ENCODE measurements at regions not wholly inside any gene's neighbourhood (a gene's known extent, or its start where the extent isn't known, plus 50 kb on each side); places are given as distances from the start of the nearest gene placed in this dataset.
"Not testable (repeated sequence)": the region's sequence is repeated elsewhere in the genome, so short reads cannot be mapped to it uniquely, and the experiment has no call there.

DNA sequence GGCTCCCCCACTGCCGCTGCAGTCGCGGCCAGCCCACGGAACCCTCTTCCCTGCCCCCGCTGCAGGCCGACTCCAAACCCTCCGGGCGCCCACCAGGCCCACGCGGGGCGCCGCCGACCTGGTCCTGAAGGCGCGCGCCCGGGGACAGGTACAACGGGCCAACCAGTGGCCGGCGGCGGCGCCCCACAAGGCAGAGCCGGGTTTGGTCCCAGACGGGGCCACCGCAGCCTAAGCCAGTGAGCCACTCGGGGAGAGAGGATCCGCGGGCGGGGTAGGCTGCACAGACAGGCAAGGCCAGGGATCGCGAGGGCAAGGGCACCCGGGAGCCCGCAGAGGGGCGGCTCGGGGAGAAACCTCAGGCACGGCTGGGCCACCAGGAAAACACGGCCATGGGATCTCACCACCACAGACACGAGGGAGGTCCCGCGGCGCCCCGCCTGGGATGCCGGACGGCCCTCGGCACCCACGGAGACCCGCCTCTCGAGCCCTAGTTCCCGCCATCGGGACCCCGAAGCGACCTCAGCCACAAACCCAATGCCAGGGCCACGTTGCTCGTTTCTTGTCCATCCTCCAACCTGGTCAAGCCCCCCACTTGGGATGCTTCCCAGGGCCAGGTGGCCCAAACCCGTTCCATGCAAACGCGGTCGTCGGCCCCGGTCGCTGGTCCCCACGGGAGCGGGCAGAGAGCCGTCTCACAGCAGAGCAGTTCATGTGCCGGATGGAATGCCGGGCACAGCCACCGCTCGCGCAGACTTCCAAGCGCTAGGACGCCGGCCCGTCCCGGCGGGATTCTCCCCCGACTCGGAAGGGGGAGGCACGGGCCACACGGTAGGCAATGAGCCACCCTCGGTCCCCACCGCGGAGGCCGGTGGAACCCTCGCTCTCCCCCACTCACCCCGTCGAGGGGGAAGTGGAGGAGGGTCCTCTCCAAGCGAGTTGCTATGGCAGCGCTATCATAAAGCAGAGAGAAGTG is 1956.6 kb upstream of the DEFB115 start:
- TF ChIP-seq, protein P1, sequence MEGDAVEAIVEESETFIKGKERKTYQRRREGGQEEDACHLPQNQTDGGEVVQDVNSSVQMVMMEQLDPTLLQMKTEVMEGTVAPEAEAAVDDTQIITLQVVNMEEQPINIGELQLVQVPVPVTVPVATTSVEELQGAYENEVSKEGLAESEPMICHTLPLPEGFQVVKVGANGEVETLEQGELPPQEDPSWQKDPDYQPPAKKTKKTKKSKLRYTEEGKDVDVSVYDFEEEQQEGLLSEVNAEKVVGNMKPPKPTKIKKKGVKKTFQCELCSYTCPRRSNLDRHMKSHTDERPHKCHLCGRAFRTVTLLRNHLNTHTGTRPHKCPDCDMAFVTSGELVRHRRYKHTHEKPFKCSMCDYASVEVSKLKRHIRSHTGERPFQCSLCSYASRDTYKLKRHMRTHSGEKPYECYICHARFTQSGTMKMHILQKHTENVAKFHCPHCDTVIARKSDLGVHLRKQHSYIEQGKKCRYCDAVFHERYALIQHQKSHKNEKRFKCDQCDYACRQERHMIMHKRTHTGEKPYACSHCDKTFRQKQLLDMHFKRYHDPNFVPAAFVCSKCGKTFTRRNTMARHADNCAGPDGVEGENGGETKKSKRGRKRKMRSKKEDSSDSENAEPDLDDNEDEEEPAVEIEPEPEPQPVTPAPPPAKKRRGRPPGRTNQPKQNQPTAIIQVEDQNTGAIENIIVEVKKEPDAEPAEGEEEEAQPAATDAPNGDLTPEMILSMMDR (IDR thresholded peaks at IDR 0.05; ENCODE audit: insufficient read depth, low read depth, low read length, missing control alignments) = no peak
- DNase-seq (ENCODE audit: low read depth) = no peak
- H3K4me3 ChIP-seq (ENCODE audit: low read depth, low read length) = no peak overlapping the region

DNA sequence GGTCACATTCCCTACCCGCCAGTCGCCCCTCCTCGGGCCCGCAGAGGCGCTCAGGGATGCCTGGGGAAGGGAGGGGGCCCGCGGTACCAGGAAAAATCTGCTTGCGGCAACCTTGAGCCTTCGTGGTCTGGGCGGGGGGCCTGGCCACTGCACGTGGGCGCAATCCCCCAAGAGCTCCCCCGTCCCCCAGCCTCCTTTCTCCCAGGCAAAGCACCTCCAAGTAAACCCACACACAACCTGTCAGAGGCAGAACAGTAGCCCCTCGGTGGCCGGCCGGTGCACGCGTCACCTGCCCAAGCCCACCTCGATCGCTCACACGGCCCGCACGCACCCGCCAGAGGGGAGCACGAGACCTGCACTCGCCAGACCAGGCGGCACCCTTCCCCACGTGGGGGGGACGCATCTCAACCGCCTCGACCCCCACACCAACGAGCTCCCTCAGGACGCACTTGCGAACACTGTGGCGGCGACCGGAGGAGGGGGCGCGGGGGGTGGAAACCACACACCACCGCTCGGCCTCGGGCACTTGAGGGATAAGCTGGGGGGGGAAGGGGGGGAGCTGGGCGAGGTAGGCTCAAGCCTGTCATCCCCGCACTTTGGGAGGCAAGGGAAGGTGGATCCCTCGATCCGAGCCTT is 1955.7 kb upstream of the DEFB115 start:
- no peak for DNase-seq (ENCODE audit: low read depth)
- TF ChIP-seq, protein P1 (IDR thresholded peaks at IDR 0.05; ENCODE audit: insufficient read depth, low read depth, low read length, missing control alignments) = no peak
- H3K4me3 ChIP-seq (ENCODE audit: low read depth, low read length) = no peak overlapping the region

DNA sequence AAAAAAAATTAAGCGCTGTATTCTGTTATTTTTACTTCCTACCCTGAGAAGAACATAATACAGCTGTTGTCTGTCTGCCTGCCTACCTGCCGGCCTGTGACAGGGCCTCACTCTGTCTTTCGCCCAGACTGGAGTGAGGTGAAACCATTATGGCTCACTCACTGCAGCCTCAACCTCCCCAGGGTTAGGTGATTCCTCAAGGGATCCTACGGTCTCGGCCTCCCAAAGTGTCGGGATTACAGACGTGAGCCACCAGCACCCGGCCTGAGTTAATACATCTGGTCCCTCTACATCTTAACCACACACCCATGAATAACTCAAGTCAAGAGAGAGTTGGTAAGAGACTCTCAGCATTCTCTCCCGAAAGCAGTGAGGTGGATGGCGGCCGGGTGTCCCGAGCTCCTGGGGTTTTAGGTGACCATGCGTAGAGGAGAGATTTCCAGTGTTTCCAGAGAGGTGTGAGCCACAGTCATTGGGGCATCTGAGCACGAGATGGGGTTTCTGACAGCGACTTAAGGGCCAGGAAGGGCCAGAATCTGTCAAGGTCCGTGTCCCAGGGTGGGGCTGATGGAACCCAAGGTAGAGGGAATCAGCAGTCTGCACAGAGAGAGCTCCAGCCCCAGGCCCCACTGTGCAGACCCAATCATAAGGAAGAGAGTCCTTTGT is 1954.4 kb upstream of the DEFB115 start:
- no peak overlapping the region for H3K4me3 ChIP-seq (ENCODE audit: low read depth, low read length)
- TF ChIP-seq, protein P1 (IDR thresholded peaks at IDR 0.05; ENCODE audit: insufficient read depth, low read depth, low read length, missing control alignments) = no peak
- DNase-seq (ENCODE audit: low read depth) = no peak

DNA sequence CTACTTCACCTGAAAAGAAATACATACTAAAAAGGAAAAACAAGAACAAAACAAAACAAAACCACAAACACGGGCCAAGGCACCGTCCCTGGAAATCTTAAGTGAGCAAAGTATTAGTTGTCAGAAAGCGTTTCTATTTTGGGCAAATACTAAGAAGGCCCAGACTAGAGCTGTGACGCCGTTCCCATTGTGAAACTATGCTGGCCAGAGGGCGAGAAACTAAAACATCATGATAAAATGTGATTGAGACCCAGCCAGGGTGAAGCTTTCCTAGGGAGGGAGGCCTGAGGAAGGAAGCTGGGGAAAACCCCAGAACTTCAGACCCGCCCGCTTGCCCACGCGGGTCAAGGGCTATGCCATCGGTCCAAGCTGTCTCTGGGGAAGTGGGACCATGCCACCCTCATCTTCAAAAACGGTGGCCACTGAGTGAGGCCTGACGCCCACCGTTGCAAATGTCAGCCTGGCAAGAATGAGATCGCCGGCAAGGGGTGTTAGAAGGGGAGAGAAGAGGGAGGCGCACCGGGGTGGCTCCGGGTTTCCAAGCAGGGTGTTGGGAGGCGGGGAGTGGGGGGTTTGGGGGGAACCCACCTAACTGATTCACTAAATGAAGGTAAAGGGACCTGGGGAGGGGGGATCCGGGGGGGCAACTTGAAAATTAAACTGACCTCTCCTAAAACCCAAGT is 1950.9 kb upstream of the DEFB115 start:
- TF ChIP-seq, protein P1 (IDR thresholded peaks at IDR 0.05; ENCODE audit: insufficient read depth, low read depth, low read length, missing control alignments) = no peak
- no peak overlapping the region for H3K4me3 ChIP-seq (ENCODE audit: low read depth, low read length)

DNA sequence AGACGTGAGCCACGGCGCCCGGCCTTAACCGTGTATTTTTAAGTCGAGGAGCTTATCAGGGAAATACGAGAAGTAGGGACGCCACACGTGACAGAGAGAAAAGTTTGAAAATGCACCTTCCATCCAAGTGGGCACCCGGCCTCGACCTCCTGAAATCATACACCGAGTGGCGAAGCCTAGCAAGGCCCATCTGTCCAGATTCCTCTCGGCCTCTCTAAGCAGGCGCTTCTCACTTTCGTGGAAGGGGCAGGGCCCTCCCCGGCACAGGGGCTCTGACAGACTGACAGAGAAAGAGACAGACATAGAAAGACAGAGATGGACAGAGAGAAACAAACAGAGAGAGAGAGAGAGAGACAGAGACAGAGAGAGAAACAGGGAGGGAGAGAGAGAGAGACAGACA is 1950.0 kb upstream of the DEFB115 start:
- H3K4me3 ChIP-seq (ENCODE audit: low read depth, low read length); DNase-seq (ENCODE audit: low read depth): not testable (repeated sequence)

More for the DNA sequence above, 1950.9 kb upstream of the DEFB115 start:
- peak; percentile 9 for DNase-seq (ENCODE audit: low read depth)

DNA sequence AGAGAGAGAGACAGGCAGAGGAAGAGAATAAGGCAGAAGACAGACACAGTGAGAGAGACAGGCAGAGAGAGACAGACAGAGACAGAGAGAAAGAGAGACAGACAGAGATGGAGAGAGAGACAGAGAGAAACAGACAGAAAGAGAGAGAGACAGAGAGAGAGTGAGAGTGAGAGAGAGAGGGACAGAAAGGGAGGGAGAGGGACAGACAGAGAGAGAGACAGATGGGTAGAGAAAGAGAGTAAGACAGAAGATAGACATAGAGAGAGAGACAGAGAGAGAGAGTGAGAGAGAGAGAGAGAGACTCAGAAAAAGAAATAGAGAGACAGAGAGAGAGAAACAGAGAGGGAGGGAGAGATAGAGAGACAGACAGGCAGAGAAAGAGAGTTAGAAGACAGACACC is 1948.5 kb upstream of the DEFB115 start:
- not testable (repeated sequence) for H3K4me3 ChIP-seq (ENCODE audit: low read depth, low read length); DNase-seq (ENCODE audit: low read depth)

DNA sequence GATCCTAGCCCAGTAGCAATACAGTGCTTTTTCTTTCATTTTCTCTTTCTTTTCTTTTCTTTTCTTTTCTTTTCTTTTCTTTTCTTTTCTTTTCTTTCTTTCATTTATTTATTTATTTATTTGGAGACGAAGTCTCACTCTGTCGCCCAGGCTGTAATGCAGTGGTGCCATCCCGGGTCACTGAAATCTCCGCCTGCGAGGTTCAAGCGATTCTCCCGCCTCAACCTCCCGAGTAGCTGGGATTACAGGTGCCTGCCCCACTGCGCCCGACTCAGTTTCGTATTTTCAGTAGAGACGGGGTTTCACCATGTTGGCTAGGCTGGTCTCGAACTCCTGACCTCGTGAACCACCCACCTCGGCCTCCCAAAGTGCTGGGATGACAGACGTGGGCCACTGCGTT is 1948.0 kb upstream of the DEFB115 start:
- H3K4me3 ChIP-seq (ENCODE audit: low read depth, low read length); DNase-seq (ENCODE audit: low read depth): not testable (repeated sequence)

DNA sequence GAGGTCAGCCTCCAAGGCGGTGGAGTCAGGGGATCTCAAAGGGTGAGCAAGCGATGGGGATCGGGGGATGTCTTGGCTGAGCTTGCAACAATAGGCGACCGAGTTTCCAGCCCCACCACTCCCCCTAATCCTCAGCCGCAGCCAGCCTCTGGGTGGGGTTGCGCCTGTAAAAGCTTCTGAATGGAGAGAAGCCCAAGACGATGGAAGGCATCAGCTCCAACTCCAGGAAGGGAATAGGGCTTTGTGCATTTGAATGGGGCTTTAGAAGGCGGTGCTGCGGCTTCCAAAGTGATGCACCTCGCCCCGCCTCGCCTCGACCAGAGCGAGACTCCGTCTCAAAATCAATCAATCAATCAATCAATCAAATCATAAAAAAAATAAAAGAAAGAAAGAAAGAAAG is 1946.4 kb upstream of the DEFB115 start:
- not testable (repeated sequence) for H3K4me3 ChIP-seq (ENCODE audit: low read depth, low read length); DNase-seq (ENCODE audit: low read depth)

DNA sequence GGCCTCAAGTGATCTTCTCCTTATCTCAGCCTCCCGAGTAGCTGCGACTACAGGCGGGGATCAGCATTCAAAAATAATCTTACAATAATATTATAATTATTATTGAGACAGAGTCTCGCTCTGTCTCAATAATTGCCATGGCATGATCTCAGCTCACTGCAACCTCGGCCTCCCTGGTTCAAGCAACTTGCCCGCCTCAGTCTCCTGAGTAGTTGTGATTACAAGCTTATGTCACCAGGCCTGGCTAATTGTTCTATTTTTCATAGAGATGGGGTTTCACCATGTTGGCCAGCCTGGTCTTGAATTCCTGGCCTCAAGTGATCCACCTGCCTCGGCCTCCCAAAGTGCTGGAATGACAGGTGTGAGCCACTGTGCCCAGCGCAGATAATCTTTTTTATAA is 1944.8 kb upstream of the DEFB115 start:
- not testable (repeated sequence) for H3K4me3 ChIP-seq (ENCODE audit: low read depth, low read length); DNase-seq (ENCODE audit: low read depth)

Data from GM12865 (cell line).